WTC11 (cell line): ENCODE measurements at regions not wholly inside any gene's neighbourhood (a gene's known extent, or its start where the extent isn't known, plus 50 kb on each side); places are given as distances from the start of the nearest gene placed in this dataset.

Experiments used
- ATAC-seq: fragments of 200-7000 bp; cut with Tn5 transposase; 2 replicates; pipeline ENCODE4 v1.10.0; 2021; ENCODE audit warnings: mild to moderate bottlenecking, moderate library complexity
- CTCF ChIA-PET: fragments of 300-600 bp; sonication (Branson Sonifier 250); formaldehyde crosslinking; loops from one replicate; lab custom pipeline; 2021; ENCODE audit warnings: antibody characterized with exemption; lab: Charles Lee
- POLR2A ChIA-PET: fragments of 350-600 bp; sonication (Branson Sonifier 250); formaldehyde crosslinking; loops from one replicate; lab custom pipeline; 2021; ENCODE audit warnings: antibody characterized with exemption; lab: Charles Lee
- DNase-seq: peaks from one replicate; pipeline ENCODE4 v3.0.0; 2021; ENCODE audit warnings: low spot score
- H3K27ac Mint-ChIP-seq: 2 replicates; pipeline ENCODE4 v1.8.0; 2021; ENCODE audit warnings: mixed read lengths
- H3K27me3 Mint-ChIP-seq: 2 replicates; pipeline ENCODE4 v1.8.0; 2021; ENCODE audit warnings: low read depth, mild to moderate bottlenecking, moderate library complexity, mixed read lengths
- H3K36me3 Mint-ChIP-seq: 2 replicates; pipeline ENCODE4 v1.8.0; 2021; ENCODE audit warnings: mixed read lengths
- H3K4me1 Mint-ChIP-seq: 2 replicates; pipeline ENCODE4 v1.8.0; 2022; ENCODE audit warnings: mixed read lengths
- H3K4me3 Mint-ChIP-seq: 2 replicates; pipeline ENCODE4 v1.8.0; 2021; ENCODE audit warnings: mild to moderate bottlenecking, moderate library complexity, mixed read lengths
- H3K9me3 Mint-ChIP-seq: 2 replicates; pipeline ENCODE4 v1.8.0; 2021; ENCODE audit warnings: mixed read lengths
- CBFB ChIP-seq: sonication (generic); formaldehyde crosslinking; IDR thresholded peaks from 2 replicates; pipeline ENCODE4 v1.8.1; 2022; ENCODE audit warnings: mild to moderate bottlenecking, low read depth, missing genetic modification reagents
- CREB1 ChIP-seq: sonication (generic); formaldehyde crosslinking; IDR thresholded peaks from 2 replicates; pipeline ENCODE4 v1.8.0; 2023; ENCODE audit warnings: mild to moderate bottlenecking, missing genetic modification reagents
- CREM ChIP-seq: sonication (generic); formaldehyde crosslinking; IDR thresholded peaks from 2 replicates; pipeline ENCODE4 v1.8.1; 2022; ENCODE audit warnings: mild to moderate bottlenecking, missing genetic modification reagents, moderate library complexity
- EMX1 ChIP-seq: fragments of 250-450 bp; sonication (Bioruptor Pico); IDR thresholded peaks from 2 replicates; pipeline ENCODE4 v1.8.0; 2021; ENCODE audit warnings: mild to moderate bottlenecking
- FOXP1 ChIP-seq: sonication (generic); formaldehyde crosslinking; IDR thresholded peaks from 2 replicates; pipeline ENCODE4 v1.8.0; 2022; ENCODE audit warnings: missing genetic modification reagents, mild to moderate bottlenecking, moderate library complexity, borderline replicate concordance
- GTF2I ChIP-seq: fragments of 250-450 bp; sonication (Bioruptor Pico); conservative IDR thresholded peaks from 2 replicates; pipeline ENCODE4 v1.4.0; 2021; ENCODE audit warnings: mild to moderate bottlenecking
- JUN ChIP-seq: sonication (generic); formaldehyde crosslinking; IDR thresholded peaks from 2 replicates; pipeline ENCODE4 v1.8.0; 2023; ENCODE audit warnings: mild to moderate bottlenecking, missing genetic modification reagents
- SOX15 ChIP-seq: fragments of 250-450 bp; sonication (Bioruptor Pico); IDR thresholded peaks from 2 replicates; pipeline ENCODE4 v1.9.0; 2021; ENCODE audit warnings: mild to moderate bottlenecking
- SP1 ChIP-seq: sonication (generic); formaldehyde crosslinking; conservative IDR thresholded peaks from 2 replicates; pipeline ENCODE4 v1.8.1; 2022; ENCODE audit warnings: missing genetic modification reagents
- TCF7 ChIP-seq: sonication (generic); formaldehyde crosslinking; IDR thresholded peaks from 2 replicates; pipeline ENCODE4 v1.8.0; 2022; ENCODE audit warnings: mild to moderate bottlenecking, low read depth, missing genetic modification reagents, moderate library complexity
- TEAD4 ChIP-seq: sonication (generic); formaldehyde crosslinking; IDR thresholded peaks from 2 replicates; pipeline ENCODE4 v1.8.0; 2022; ENCODE audit warnings: mild to moderate bottlenecking, missing genetic modification reagents
- ZNF138 ChIP-seq: sonication (generic); formaldehyde crosslinking; conservative IDR thresholded peaks from 2 replicates; pipeline ENCODE4 v1.8.1; 2022; ENCODE audit warnings: mild to moderate bottlenecking, moderate library complexity, missing genetic modification reagents
- ZNF219 ChIP-seq: sonication (generic); formaldehyde crosslinking; IDR thresholded peaks from 2 replicates; pipeline ENCODE4 v1.8.0; 2023; ENCODE audit warnings: missing genetic modification reagents, mild to moderate bottlenecking, borderline replicate concordance
- ZNF671 ChIP-seq: fragments of 250-450 bp; sonication (Bioruptor Pico); IDR thresholded peaks from 2 replicates; pipeline ENCODE4 v1.8.0; 2021; ENCODE audit warnings: mild to moderate bottlenecking
- TF ChIP-seq, protein P1 (sequence below): sonication (generic); formaldehyde crosslinking; IDR thresholded peaks from 2 replicates; pipeline ENCODE4 v1.8.1; 2023; ENCODE audit warnings: mild to moderate bottlenecking, missing genetic modification reagents
- TF ChIP-seq, protein P2 (sequence below): sonication (generic); formaldehyde crosslinking; IDR thresholded peaks from 2 replicates; pipeline ENCODE4 v1.8.1; 2023; ENCODE audit warnings: mild to moderate bottlenecking, missing genetic modification reagents, moderate library complexity
- TF ChIP-seq, protein P3 (sequence below): sonication (generic); formaldehyde crosslinking; IDR thresholded peaks from 2 replicates; pipeline ENCODE4 v1.8.0; 2022; ENCODE audit warnings: mild to moderate bottlenecking, missing genetic modification reagents
- TF ChIP-seq, protein P4 (sequence below): fragments of 250-450 bp; sonication (Bioruptor Pico); IDR thresholded peaks from 2 replicates; pipeline ENCODE4 v1.9.0; 2021; ENCODE audit warnings: moderate library complexity, mild to moderate bottlenecking, inconsistent platforms, borderline replicate concordance
- TF ChIP-seq, protein P5 (sequence below): sonication (generic); formaldehyde crosslinking; IDR thresholded peaks from 2 replicates; pipeline ENCODE4 v1.8.0; 2023; ENCODE audit warnings: mild to moderate bottlenecking, missing genetic modification reagents
- TF ChIP-seq, protein P6 (sequence below): sonication (generic); formaldehyde crosslinking; IDR thresholded peaks from 2 replicates; pipeline ENCODE4 v1.8.1; 2022; ENCODE audit warnings: mild to moderate bottlenecking, moderate library complexity, missing genetic modification reagents
- TF ChIP-seq, protein P7 (sequence below): fragments of 250-450 bp; sonication (Bioruptor Pico); IDR thresholded peaks from 2 replicates; pipeline ENCODE4 v1.8.0; 2021; ENCODE audit warnings: mild to moderate bottlenecking
- TF ChIP-seq, protein P8 (sequence below): sonication (generic); formaldehyde crosslinking; IDR thresholded peaks from 2 replicates; pipeline ENCODE4 v1.8.1; 2023; ENCODE audit warnings: mild to moderate bottlenecking, missing genetic modification reagents

DNA sequence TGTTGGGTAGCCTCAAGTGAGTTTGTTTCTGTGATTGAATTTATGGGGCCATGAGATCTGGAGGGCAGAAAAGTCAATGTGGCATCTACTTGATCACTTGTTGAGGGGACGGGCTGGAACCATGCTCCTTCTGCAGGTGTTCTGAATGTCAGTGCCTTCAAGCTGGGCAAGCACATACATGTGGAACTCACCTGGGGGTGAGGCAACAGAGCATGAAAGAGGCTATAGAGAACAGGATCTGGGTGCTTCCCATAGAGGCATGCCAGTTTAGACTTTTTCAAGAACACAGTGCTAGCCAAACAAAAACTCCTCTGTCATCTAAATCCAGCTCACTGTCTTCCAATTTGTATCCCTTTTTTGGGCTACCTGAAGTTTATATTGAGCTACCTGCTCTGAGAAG, 77.8 kb upstream of the SLC35B3 start:
- H3K27me3 Mint-ChIP-seq = no peaks in the 10 kb centered on the region
- ChIA-PET CTCF (interaction anchor here (0.8 kb wide), 1 partner anchor 14 kb away, joined by 3 read pairs; no protein-coding TSS in a partner anchor), POLR2A (no interaction called here)
- ATAC-seq = no peak
- peaks cover 4% of the 10 kb centered on the region; the same call in 1 of the 2 replicates for H3K4me1 Mint-ChIP-seq
- TF ChIP-seq, protein P1, sequence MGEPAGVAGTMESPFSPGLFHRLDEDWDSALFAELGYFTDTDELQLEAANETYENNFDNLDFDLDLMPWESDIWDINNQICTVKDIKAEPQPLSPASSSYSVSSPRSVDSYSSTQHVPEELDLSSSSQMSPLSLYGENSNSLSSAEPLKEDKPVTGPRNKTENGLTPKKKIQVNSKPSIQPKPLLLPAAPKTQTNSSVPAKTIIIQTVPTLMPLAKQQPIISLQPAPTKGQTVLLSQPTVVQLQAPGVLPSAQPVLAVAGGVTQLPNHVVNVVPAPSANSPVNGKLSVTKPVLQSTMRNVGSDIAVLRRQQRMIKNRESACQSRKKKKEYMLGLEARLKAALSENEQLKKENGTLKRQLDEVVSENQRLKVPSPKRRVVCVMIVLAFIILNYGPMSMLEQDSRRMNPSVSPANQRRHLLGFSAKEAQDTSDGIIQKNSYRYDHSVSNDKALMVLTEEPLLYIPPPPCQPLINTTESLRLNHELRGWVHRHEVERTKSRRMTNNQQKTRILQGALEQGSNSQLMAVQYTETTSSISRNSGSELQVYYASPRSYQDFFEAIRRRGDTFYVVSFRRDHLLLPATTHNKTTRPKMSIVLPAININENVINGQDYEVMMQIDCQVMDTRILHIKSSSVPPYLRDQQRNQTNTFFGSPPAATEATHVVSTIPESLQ (CRISPR knock-in tag) = no peak
- TF ChIP-seq ZNF138 (CRISPR knock-in tag) (no peak), SOX15 (no peak), CREB1 (no peak), CBFB (CRISPR knock-in tag) (no peak), TCF7 (CRISPR knock-in tag) (no peak), ZNF219 (CRISPR knock-in tag) (no peak)
- TF ChIP-seq, protein P2, sequence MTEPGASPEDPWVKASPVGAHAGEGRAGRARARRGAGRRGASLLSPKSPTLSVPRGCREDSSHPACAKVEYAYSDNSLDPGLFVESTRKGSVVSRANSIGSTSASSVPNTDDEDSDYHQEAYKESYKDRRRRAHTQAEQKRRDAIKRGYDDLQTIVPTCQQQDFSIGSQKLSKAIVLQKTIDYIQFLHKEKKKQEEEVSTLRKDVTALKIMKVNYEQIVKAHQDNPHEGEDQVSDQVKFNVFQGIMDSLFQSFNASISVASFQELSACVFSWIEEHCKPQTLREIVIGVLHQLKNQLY = no peak
- TF ChIP-seq, protein P3, sequence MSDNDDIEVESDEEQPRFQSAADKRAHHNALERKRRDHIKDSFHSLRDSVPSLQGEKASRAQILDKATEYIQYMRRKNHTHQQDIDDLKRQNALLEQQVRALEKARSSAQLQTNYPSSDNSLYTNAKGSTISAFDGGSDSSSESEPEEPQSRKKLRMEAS = no peak
- TF ChIP-seq, protein P4, sequence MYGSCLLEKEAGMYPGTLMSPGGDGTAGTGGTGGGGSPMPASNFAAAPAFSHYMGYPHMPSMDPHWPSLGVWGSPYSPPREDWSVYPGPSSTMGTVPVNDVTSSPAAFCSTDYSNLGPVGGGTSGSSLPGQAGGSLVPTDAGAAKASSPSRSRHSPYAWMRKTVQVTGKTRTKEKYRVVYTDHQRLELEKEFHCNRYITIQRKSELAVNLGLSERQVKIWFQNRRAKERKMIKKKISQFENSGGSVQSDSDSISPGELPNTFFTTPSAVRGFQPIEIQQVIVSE (CRISPR knock-in tag) = no peak
- TF ChIP-seq, protein P5, sequence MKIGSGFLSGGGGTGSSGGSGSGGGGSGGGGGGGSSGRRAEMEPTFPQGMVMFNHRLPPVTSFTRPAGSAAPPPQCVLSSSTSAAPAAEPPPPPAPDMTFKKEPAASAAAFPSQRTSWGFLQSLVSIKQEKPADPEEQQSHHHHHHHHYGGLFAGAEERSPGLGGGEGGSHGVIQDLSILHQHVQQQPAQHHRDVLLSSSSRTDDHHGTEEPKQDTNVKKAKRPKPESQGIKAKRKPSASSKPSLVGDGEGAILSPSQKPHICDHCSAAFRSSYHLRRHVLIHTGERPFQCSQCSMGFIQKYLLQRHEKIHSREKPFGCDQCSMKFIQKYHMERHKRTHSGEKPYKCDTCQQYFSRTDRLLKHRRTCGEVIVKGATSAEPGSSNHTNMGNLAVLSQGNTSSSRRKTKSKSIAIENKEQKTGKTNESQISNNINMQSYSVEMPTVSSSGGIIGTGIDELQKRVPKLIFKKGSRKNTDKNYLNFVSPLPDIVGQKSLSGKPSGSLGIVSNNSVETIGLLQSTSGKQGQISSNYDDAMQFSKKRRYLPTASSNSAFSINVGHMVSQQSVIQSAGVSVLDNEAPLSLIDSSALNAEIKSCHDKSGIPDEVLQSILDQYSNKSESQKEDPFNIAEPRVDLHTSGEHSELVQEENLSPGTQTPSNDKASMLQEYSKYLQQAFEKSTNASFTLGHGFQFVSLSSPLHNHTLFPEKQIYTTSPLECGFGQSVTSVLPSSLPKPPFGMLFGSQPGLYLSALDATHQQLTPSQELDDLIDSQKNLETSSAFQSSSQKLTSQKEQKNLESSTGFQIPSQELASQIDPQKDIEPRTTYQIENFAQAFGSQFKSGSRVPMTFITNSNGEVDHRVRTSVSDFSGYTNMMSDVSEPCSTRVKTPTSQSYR = no peak
- H3K36me3 Mint-ChIP-seq = no peaks in the 10 kb centered on the region
- no peak overlapping the region for H3K4me3 Mint-ChIP-seq
- no peaks in the 10 kb centered on the region for H3K9me3 Mint-ChIP-seq
- no peak for DNase-seq
- no peak overlapping the region for H3K27ac Mint-ChIP-seq

DNA sequence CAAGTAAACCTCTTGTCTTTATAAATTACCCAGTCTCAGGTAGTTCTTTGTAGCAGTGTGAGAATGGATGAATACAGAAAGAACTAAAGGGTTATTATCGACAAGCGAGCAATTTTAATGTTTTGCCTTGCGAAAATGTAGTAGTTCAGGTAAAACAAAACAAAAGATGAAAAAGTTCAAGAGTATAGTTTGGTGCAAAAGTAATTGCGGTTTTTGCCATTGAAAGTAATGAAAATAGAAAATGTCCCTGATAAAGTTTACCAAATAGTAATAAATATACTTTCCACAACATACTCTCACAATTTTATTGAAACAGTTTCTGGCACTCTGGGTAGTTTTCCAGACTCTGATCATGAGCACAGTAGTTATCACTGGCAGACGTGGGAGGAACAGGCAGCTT, 71.9 kb upstream of the SLC35B3 start:
- DNase-seq (no peak), ATAC-seq (no peak)
- Mint-ChIP-seq H3K4me3 (no peak overlapping the region), H3K4me1 (peaks cover 45% of the 10 kb centered on the region), H3K27ac (no peak overlapping the region), H3K27me3 (no peaks in the 10 kb centered on the region), H3K9me3 (0 out of 2 replicates have a peak, but pooled peaks cover 2% of the 10 kb centered on the region), H3K36me3 (no peaks in the 10 kb centered on the region)
- POLR2A ChIA-PET = no interaction called here
- CTCF ChIA-PET = no interaction called here
- TF ChIP-seq CBFB (CRISPR knock-in tag) (no peak), GTF2I (CRISPR knock-in tag) (no peak), EMX1 (CRISPR knock-in tag) (no peak), TEAD4 (CRISPR knock-in tag) (no peak), SP1 (CRISPR knock-in tag) (no peak), ZNF671 (CRISPR knock-in tag) (no peak), FOXP1 (CRISPR knock-in tag) (no peak), CREM (CRISPR knock-in tag) (no peak), JUN (CRISPR knock-in tag) (no peak)
- TF ChIP-seq, protein P6, sequence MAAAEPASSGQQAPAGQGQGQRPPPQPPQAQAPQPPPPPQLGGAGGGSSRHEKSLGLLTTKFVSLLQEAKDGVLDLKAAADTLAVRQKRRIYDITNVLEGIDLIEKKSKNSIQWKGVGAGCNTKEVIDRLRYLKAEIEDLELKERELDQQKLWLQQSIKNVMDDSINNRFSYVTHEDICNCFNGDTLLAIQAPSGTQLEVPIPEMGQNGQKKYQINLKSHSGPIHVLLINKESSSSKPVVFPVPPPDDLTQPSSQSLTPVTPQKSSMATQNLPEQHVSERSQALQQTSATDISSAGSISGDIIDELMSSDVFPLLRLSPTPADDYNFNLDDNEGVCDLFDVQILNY = no peak
- TF ChIP-seq, protein P7, sequence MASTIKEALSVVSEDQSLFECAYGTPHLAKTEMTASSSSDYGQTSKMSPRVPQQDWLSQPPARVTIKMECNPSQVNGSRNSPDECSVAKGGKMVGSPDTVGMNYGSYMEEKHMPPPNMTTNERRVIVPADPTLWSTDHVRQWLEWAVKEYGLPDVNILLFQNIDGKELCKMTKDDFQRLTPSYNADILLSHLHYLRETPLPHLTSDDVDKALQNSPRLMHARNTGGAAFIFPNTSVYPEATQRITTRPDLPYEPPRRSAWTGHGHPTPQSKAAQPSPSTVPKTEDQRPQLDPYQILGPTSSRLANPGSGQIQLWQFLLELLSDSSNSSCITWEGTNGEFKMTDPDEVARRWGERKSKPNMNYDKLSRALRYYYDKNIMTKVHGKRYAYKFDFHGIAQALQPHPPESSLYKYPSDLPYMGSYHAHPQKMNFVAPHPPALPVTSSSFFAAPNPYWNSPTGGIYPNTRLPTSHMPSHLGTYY (CRISPR knock-in tag) = no peak
- TF ChIP-seq, protein P5 = no peak
- TF ChIP-seq, protein P8, sequence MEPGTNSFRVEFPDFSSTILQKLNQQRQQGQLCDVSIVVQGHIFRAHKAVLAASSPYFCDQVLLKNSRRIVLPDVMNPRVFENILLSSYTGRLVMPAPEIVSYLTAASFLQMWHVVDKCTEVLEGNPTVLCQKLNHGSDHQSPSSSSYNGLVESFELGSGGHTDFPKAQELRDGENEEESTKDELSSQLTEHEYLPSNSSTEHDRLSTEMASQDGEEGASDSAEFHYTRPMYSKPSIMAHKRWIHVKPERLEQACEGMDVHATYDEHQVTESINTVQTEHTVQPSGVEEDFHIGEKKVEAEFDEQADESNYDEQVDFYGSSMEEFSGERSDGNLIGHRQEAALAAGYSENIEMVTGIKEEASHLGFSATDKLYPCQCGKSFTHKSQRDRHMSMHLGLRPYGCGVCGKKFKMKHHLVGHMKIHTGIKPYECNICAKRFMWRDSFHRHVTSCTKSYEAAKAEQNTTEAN (CRISPR knock-in tag) = no peak
